Prostate gland (tissue), 2 donors: ENCODE measurements at regions not wholly inside any gene's neighbourhood (a gene's known extent, or its start where the extent isn't known, plus 50 kb on each side); places are given as distances from the start of the nearest gene placed in this dataset.

ENCODE experiments used
- CTCF ChIP-seq, 4 experiments: fragments of 200-600 bp in 2 of 4; fragments of 450-650 bp in 2 of 4; sonication (generic) in 2 of 4; IDR thresholded peaks; 1 replicate in 3 of 4; 2 replicates in 1 of 4; pipeline ENCODE4 v1.5.1; 2016 to 2019; ENCODE audit warnings: antibody characterized with exemption in 4 of 4, mild to moderate bottlenecking in 2 of 4, moderate library complexity in 2 of 4
- POLR2AphosphoS5 ChIP-seq: sonication (generic); formaldehyde crosslinking; IDR thresholded peaks from one replicate; pipeline ENCODE4 v1.6.1; 2017; ENCODE audit warnings: antibody characterized with exemption

GRCh38 chr4:128676095-128676494 is 133.4 kb upstream of the JADE1 start:
- TF ChIP-seq POLR2AphosphoS5 (no peak), CTCF (IDR thresholded peaks at IDR 0.05) (no peak)
